Stomach (tissue), 8 donors: ENCODE measurements at regions not wholly inside any gene's neighbourhood (a gene's known extent, or its start where the extent isn't known, plus 50 kb on each side); places are given as distances from the start of the nearest gene placed in this dataset.

Experiments
- DNase-seq, 2 donors: peaks; one replicate each; pipeline versions ENCODE4 v3.0.0 to v3.0.0-alpha.2; 2013 to 2019
- H3K27ac ChIP-seq, 5 donors: fragments of 200-600 bp in 4 of 5; sonication (generic) in 4 of 5; one replicate each; pipeline ENCODE4 v1.5.1; 2013 to 2019; ENCODE audit warnings: mild to moderate bottlenecking in 1 of 5, moderate library complexity in 1 of 5
- H3K27me3 ChIP-seq, 3 donors: fragments of 200-600 bp; sonication (generic); one replicate each; pipeline ENCODE4 v1.5.1; 2017 to 2019; ENCODE audit warnings: mixed run types in 1 of 3
- H3K36me3 ChIP-seq, 4 donors: fragments of 200-600 bp; sonication (generic); 1 replicate in 3 of 4; 2 replicates in 1 of 4; pipeline ENCODE4 v1.5.1; 2016 to 2019
- H3K4me1 ChIP-seq, 4 donors: fragments of 200-600 bp; sonication (generic); one replicate each; pipeline ENCODE4 v1.5.1; 2016 to 2019
- H3K4me3 ChIP-seq, 4 donors: fragments of 200-600 bp; sonication (generic) in 3 of 4; one replicate each; pipeline ENCODE4 v1.5.1; 2016 to 2019; ENCODE audit warnings: mild to moderate bottlenecking in 1 of 4
- H3K9me3 ChIP-seq, 4 donors: fragments of 200-600 bp; sonication (generic); one replicate each; pipeline ENCODE4 v1.5.1; 2016 to 2019
- EP300 ChIP-seq: sonication (generic); formaldehyde crosslinking; IDR thresholded peaks from one replicate; pipeline ENCODE4 v1.6.1; 2017; ENCODE audit warnings: antibody characterized with exemption
- POLR2A ChIP-seq, 4 donors: fragments of 450-650 bp; IDR thresholded peaks; one replicate each; pipeline ENCODE4 v1.6.1; 2016; ENCODE audit warnings: antibody characterized with exemption in 4 of 4, control low read depth in 2 of 4, mild to moderate bottlenecking in 1 of 4, moderate library complexity in 1 of 4
- POLR2AphosphoS5 ChIP-seq, 3 donors: sonication (generic); formaldehyde crosslinking; IDR thresholded peaks; one replicate each; pipeline ENCODE4 v1.6.1; 2016; ENCODE audit warnings: antibody characterized with exemption in 3 of 3
- WGBS, 5 donors: extraction: QIAGEN DNeasy Blood & Tissue Kit in 3 of 5; methylation state at CpG; one replicate each; pipeline versions ENCODE4 v1.1.5 to v1.1.7; 2013 to 2018; 5-methylcytosine and 5-hydroxymethylcytosine counted together
- intact Hi-C: fragments of 100-400 bp; cut with DNase I; formaldehyde crosslinking; loops from one replicate; pipeline ENCODE4 v1.15.1; 2023; ENCODE audit warnings: low total_unique reads
- TF ChIP-seq, protein P1 (sequence below), 7 experiments: fragments of 450-650 bp in 4 of 7; fragments of 200-600 bp in 3 of 7; sonication (generic) in 3 of 7; IDR thresholded peaks; one replicate each; pipeline ENCODE4 v1.5.1; 2016 to 2019; ENCODE audit warnings: antibody characterized with exemption in 7 of 7, control low read depth in 2 of 7, mild to moderate bottlenecking in 1 of 7
- donor health status: healthy with polysubstance abuse.
- donor health status: Bipolar disorder and iron deficiency.
- donor health status: healthy.

- intact Hi-C loops, result no loop called here
- Histone ChIP-seq H3K4me3 (no peak overlapping the region), H3K9me3 (no peaks in the 10 kb centered on the region), H3K27ac (no peak overlapping the region), H3K4me1 (peaks cover 0 to 8% (median 4%) of the 10 kb centered on the region in 4 donors), H3K27me3 (no peaks in the 10 kb centered on the region), H3K36me3 (no peaks in the 10 kb centered on the region)
- 21 to 35% (median 27%) methylated on average over 4 of the region's 4 CpGs for WGBS, 5 donors
- peak in 1 of 2 donors; percentile 44 for DNase-seq
- no peak for TF ChIP-seq EP300
- TF ChIP-seq POLR2A (IDR thresholded peaks at IDR 0.05), result no peak
- TF ChIP-seq, protein P1, sequence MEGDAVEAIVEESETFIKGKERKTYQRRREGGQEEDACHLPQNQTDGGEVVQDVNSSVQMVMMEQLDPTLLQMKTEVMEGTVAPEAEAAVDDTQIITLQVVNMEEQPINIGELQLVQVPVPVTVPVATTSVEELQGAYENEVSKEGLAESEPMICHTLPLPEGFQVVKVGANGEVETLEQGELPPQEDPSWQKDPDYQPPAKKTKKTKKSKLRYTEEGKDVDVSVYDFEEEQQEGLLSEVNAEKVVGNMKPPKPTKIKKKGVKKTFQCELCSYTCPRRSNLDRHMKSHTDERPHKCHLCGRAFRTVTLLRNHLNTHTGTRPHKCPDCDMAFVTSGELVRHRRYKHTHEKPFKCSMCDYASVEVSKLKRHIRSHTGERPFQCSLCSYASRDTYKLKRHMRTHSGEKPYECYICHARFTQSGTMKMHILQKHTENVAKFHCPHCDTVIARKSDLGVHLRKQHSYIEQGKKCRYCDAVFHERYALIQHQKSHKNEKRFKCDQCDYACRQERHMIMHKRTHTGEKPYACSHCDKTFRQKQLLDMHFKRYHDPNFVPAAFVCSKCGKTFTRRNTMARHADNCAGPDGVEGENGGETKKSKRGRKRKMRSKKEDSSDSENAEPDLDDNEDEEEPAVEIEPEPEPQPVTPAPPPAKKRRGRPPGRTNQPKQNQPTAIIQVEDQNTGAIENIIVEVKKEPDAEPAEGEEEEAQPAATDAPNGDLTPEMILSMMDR (IDR thresholded peaks at IDR 0.05), result peak in 4 of 7 experiments; percentile 4 to 28 (median 20)
- TF ChIP-seq POLR2AphosphoS5 (IDR thresholded peaks at IDR 0.05), result no peak
Observed at GRCh38 chr13:34076943-34077703, 259.2 kb downstream of the RFC3 start.

- intact Hi-C loops, result no loop called here
Observed at GRCh38 chr13:34078334-34078999, 260.5 kb downstream of the RFC3 start.

GRCh38 chr13:34085204-34085603 is 267.3 kb downstream of the RFC3 start:
- WGBS, 5 donors, result 90 to 95% (median 95%) methylated on average over 2 of the region's 2 CpGs
- Histone ChIP-seq H3K4me1 (no peaks in the 10 kb centered on the region), H3K27ac (no peak overlapping the region), H3K4me3 (no peak overlapping the region), H3K36me3 (no peaks in the 10 kb centered on the region), H3K9me3 (peaks cover 0 to 12% (median 4%) of the 10 kb centered on the region in 4 donors), H3K27me3 (no peaks in the 10 kb centered on the region)
- TF ChIP-seq POLR2AphosphoS5 (IDR thresholded peaks at IDR 0.05) (no peak), EP300 (no peak), POLR2A (IDR thresholded peaks at IDR 0.05) (no peak)
- TF ChIP-seq, protein P1 (IDR thresholded peaks at IDR 0.05), result no peak
- DNase-seq, result no peak
- intact Hi-C loops, result no loop called here

More at GRCh38 chr13:34078334-34078999, 260.5 kb downstream of the RFC3 start:
- TF ChIP-seq, protein P1 (IDR thresholded peaks at IDR 0.05), result no peak
- no peak for TF ChIP-seq POLR2AphosphoS5 (IDR thresholded peaks at IDR 0.05)
- no peak for TF ChIP-seq POLR2A (IDR thresholded peaks at IDR 0.05)
- TF ChIP-seq EP300, result no peak
- Histone ChIP-seq H3K36me3 (no peaks in the 10 kb centered on the region), H3K9me3 (no peaks in the 10 kb centered on the region), H3K4me1 (peaks cover 0 to 8% (median 4%) of the 10 kb centered on the region in 4 donors), H3K27ac (no peak overlapping the region), H3K27me3 (no peaks in the 10 kb centered on the region), H3K4me3 (no peak overlapping the region)
- DNase-seq, result no peak
- 71 to 83% (median 82%) methylated on average over 2 of the region's 2 CpGs for WGBS, 5 donors

DNA sequence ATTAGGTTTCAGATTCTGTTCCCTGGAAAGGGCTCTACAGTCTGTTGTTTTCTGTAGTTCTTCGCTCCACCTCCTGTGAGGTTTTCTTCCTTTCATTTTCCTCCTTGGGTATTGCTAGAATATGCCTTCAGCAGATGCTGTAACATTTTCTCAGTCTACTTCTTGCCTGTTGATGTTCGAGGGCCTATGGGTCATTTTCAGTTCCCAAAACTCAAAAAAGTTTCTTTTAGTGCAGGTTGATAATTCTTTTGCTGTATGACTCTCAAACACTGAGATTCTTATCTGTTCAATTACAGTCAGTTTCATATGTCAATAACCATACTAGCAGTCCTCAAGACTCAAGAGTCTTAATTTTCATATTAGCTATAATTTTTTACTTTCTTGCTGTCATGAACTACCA is 268.3 kb downstream of the RFC3 start:
- Histone ChIP-seq H3K36me3 (no peaks in the 10 kb centered on the region), H3K27ac (no peak overlapping the region), H3K9me3 (peaks cover 0 to 12% (median 4%) of the 10 kb centered on the region in 4 donors), H3K27me3 (no peaks in the 10 kb centered on the region), H3K4me3 (no peak overlapping the region), H3K4me1 (no peaks in the 10 kb centered on the region)
- intact Hi-C loops, result no loop called here
- WGBS, 5 donors, result 89 to 96% (median 94%) methylated on average over 2 of the region's 2 CpGs
- TF ChIP-seq, protein P1 (IDR thresholded peaks at IDR 0.05), result no peak
- TF ChIP-seq POLR2AphosphoS5 (IDR thresholded peaks at IDR 0.05) (no peak), POLR2A (IDR thresholded peaks at IDR 0.05) (no peak), EP300 (no peak)
- no peak for DNase-seq
